IPS-18c (cell line): ENCODE measurements at regions not wholly inside any gene's neighbourhood (a gene's known extent, or its start where the extent isn't known, plus 50 kb on each side); places are given as distances from the start of the nearest gene placed in this dataset.
A peak's percentile ranks its signal among the peaks of the same experiment; 100 is the strongest.

ENCODE experiments used
- H3K4me3 ChIP-seq: 2 replicates; pipeline ENCODE4 v1.7.0; 2013; ENCODE audit warnings: low read depth, mild to moderate bottlenecking, low read length, moderate library complexity; ENCODE audit not compliant: insufficient read depth
- H3K9me3 ChIP-seq: one replicate; pipeline ENCODE4 v1.6.1; 2013; ENCODE audit warnings: mild to moderate bottlenecking, low read length, moderate library complexity; ENCODE audit not compliant: control insufficient read depth, insufficient read depth

- H3K4me3 ChIP-seq, result peak overlapping the region; percentile 45
- H3K9me3 ChIP-seq, result no peaks in the 10 kb centered on the region
These were observed 93.6 kb upstream of the SMYD2 start for GRCh38 chr1:214187121-214187900.

GRCh38 chr1:214187933-214188332 lies 93.0 kb upstream of the SMYD2 start:
- H3K9me3 ChIP-seq, result no peaks in the 10 kb centered on the region
- H3K4me3 ChIP-seq, result no peak overlapping the region

GRCh38 chr1:214188835-214189234 lies 92.1 kb upstream of the SMYD2 start:
- H3K4me3 ChIP-seq, result no peak overlapping the region
- H3K9me3 ChIP-seq, result no peaks in the 10 kb centered on the region

GRCh38 chr1:214192825-214193643 lies 87.9 kb upstream of the SMYD2 start:
- Histone ChIP-seq H3K9me3 (no peaks in the 10 kb centered on the region), H3K4me3 (no peak overlapping the region)

- Histone ChIP-seq H3K9me3 (no peaks in the 10 kb centered on the region), H3K4me3 (no peak overlapping the region)
These were observed 87.3 kb upstream of the SMYD2 start for GRCh38 chr1:214193691-214194090.

GRCh38 chr1:214198571-214198970 lies 82.4 kb upstream of the SMYD2 start:
- Histone ChIP-seq H3K4me3 (no peak overlapping the region), H3K9me3 (no peaks in the 10 kb centered on the region)

- Histone ChIP-seq H3K4me3 (no peak overlapping the region), H3K9me3 (no peaks in the 10 kb centered on the region)
These were observed 81.4 kb upstream of the SMYD2 start for GRCh38 chr1:214199585-214199984.

GRCh38 chr1:214202992-214203391 lies 78.0 kb upstream of the SMYD2 start:
- H3K9me3 ChIP-seq, result no peaks in the 10 kb centered on the region

GRCh38 chr1:214205053-214205452 lies 75.9 kb upstream of the SMYD2 start:
- Histone ChIP-seq H3K4me3 (no peak overlapping the region), H3K9me3 (no peaks in the 10 kb centered on the region)

More at GRCh38 chr1:214202992-214203391, 78.0 kb upstream of the SMYD2 start:
- H3K4me3 ChIP-seq, result no peak overlapping the region; the same call in 1 of the 2 replicates

- Histone ChIP-seq H3K9me3 (no peaks in the 10 kb centered on the region), H3K4me3 (no peak overlapping the region)
These were observed 72.5 kb upstream of the SMYD2 start for GRCh38 chr1:214208460-214208859.

- no peak overlapping the region for H3K4me3 ChIP-seq
- H3K9me3 ChIP-seq, result no peaks in the 10 kb centered on the region
These were observed 71.6 kb upstream of the SMYD2 start for GRCh38 chr1:214209260-214209808.

GRCh38 chr1:214213136-214213535 lies 67.8 kb upstream of the SMYD2 start:
- no peak overlapping the region for H3K4me3 ChIP-seq
- H3K9me3 ChIP-seq, result no peaks in the 10 kb centered on the region

- Histone ChIP-seq H3K4me3 (no peak overlapping the region), H3K9me3 (no peaks in the 10 kb centered on the region)
These were observed 66.1 kb upstream of the SMYD2 start for GRCh38 chr1:214214851-214215250.

- no peak overlapping the region for H3K4me3 ChIP-seq
- H3K9me3 ChIP-seq, result no peaks in the 10 kb centered on the region
These were observed 65.4 kb upstream of the SMYD2 start for GRCh38 chr1:214215583-214215982.

- Histone ChIP-seq H3K9me3 (no peaks in the 10 kb centered on the region), H3K4me3 (no peak overlapping the region)
These were observed 64.9 kb upstream of the SMYD2 start for GRCh38 chr1:214216021-214216420.

GRCh38 chr1:214216779-214217178 lies 64.2 kb upstream of the SMYD2 start:
- Histone ChIP-seq H3K4me3 (no peak overlapping the region), H3K9me3 (no peaks in the 10 kb centered on the region)

- H3K9me3 ChIP-seq, result no peaks in the 10 kb centered on the region
- H3K4me3 ChIP-seq, result no peak overlapping the region
These were observed 61.1 kb upstream of the SMYD2 start for GRCh38 chr1:214219902-214220301.

GRCh38 chr1:214220891-214221290 lies 60.1 kb upstream of the SMYD2 start:
- Histone ChIP-seq H3K4me3 (no peak overlapping the region), H3K9me3 (no peaks in the 10 kb centered on the region)
